Fibroblast of peridontal ligament (primary cell): ENCODE measurements at regions not wholly inside any gene's neighbourhood (a gene's known extent, or its start where the extent isn't known, plus 50 kb on each side); places are given as distances from the start of the nearest gene placed in this dataset.
A peak's percentile ranks its signal among the peaks of the same experiment; 100 is the strongest.

Experiments
- DNase-seq: peaks from one replicate; pipeline ENCODE4 v3.0.0-alpha.2; 2010; ENCODE audit errors: extremely low read depth

- DNase-seq = no peak
These were observed 127.2 kb upstream of the PRNP start for GRCh38 chr20:4559106-4559505.

DNA sequence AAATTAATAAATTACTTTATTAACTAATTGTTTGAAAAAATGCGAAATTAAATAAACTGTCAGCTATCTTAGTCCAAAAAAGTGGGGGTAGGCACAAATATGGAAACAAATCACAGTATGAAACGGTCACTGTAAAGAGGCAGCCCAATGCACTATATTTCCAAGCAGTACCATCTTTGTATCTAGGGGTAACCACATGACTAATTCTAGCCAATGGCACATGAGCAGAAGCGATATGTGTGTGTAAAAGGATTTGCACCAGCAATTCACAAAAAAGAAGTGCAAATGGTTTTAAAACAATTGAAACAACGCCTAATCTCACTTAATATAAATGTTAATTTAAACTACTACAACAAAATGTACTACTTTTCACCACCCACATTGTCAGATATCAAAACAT, 129.5 kb upstream of the PRNP start:
- DNase-seq = no peak

GRCh38 chr20:4555188-4555890, 130.9 kb upstream of the PRNP start:
- peak; percentile 61 for DNase-seq

GRCh38 chr20:4554346-4554745, 131.9 kb upstream of the PRNP start:
- no peak for DNase-seq

DNA sequence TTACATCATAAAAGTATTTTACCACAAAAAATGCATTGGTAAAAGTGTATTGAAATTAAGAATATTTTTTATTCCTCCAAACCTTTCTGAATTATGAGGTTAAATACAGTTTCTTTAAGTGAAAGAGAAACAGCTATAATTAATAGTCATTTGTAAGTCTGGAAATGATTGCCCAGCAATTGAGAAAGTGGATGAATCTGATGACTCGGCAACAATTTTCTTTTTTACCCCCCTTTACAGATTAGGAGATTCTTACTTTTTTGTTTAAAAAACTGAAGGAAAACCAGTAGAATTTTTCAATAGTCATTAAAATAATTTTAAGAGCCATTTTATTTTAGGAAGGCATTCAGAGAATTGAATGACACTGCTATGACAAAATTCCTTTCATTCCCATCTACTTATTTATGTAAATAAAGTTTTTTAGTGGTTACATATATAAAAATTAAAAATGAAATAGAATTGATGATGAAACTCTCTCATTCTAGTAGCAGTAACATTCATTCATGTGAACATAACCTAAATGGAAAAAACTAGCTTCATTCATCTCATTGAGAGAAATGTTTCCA, 134.1 kb upstream of the PRNP start:
- no peak for DNase-seq

- no peak for DNase-seq
These were observed 135.5 kb upstream of the PRNP start for GRCh38 chr20:4550740-4551139.

DNA sequence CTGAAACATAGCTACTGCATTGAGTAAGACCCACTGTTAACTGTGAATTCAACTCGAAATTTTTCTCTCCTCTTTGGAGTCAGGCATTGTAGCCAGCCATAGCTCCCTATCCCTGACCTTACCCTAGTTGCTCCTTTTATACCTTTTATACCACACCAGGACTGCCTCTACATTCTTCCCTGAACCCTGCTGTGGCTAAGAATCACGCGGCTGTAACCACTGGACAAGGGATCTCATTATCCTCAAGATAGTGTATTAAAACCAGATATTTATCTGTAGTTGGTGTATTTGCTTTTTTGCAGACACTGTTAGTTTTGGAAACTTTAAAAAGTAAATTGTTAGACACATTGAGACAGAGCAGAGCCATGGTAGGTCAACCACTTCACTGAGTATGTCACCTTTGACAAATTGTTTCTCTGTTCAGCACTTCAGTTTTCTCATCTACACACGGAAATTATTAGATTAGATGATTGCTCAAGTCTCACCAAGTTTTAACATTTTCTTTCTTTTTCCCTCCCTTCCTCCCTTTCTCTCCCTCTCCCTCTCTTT, 136.5 kb upstream of the PRNP start:
- no peak for DNase-seq

GRCh38 chr20:4548552-4548951, 137.7 kb upstream of the PRNP start:
- no peak for DNase-seq

GRCh38 chr20:4546786-4547185, 139.5 kb upstream of the PRNP start:
- peak; percentile 60 for DNase-seq

DNA sequence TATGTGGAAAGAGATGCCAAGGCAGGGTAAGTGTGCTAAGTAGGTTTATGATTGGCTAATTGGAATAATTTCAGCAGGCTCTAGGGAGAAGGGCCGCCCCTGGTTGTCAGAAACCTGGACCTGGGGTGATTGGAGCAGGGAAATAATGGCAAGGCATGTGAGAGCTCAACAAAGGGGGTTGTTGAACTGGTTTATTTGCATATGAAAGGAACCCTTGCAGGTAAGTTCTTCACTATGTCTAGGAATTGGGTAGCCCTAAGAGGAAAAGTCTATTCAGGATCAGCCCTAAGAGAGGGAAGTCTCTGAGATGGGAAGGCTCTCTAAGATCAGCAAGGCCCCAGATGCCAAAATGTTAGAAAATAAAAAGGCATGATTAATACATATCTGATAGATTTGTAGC, 139.9 kb upstream of the PRNP start:
- no peak for DNase-seq

DNA sequence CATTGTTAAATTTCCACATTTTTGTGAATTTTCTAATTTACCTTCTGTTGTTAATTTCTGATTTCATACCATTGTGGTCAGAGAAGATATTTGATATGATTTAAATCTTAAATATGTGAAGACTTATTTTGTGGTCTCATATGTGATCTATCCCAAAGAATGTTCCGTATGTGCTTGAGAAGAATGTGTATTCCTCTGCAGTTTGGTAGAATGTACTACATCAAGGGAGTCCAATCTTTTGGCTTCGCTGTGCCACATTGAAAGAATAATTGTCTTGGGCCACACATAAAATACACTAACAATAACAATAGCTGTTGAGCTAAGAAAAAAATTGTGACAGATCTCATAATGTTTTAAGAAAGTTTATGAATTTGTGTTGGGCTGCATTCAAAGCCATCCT, 140.7 kb upstream of the PRNP start:
- peak; percentile 62 for DNase-seq

- DNase-seq = peak; percentile 91
These were observed 141.5 kb upstream of the PRNP start for GRCh38 chr20:4544765-4545164.

GRCh38 chr20:4542270-4542669, 144.0 kb upstream of the PRNP start:
- DNase-seq = no peak

- no peak for DNase-seq
These were observed 151.9 kb upstream of the PRNP start for GRCh38 chr20:4534315-4534714.

DNA sequence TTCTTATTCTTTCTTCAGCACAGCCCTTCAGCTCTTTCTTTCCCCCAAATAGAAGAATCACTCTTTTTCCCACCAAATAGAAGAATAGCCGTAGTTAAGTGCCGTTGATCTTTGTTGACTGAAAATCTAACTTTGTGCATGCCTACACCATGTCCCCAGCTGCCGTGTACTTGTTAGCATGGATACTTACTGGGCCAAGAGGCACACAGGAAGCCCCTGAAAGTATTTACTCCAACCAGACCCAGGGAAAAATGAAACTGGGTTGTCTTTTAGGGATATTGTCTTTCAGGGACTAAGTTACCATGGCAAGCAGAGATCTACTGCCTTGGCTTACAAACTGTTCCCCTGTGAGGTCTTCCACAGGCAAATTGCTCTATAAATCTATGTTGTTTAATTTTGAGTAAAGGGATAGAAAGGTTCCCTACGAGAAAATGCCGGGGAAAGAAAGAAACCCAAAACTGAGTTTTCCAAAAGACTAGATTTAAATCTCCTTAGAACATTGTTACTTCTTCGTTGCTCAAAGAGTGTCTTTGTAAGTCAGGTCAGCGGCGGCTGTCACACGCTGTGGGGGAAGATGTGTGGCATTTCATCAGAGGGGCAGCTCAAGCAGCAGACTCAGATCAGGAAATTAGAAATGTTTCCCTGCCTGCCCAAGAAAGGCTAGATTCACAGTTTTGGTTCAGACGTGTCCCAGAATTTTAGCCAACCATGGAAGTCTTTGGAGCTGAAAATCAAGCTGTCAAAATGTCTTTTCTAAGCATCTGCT, 152.7 kb upstream of the PRNP start:
- DNase-seq = peak; percentile 13

DNA sequence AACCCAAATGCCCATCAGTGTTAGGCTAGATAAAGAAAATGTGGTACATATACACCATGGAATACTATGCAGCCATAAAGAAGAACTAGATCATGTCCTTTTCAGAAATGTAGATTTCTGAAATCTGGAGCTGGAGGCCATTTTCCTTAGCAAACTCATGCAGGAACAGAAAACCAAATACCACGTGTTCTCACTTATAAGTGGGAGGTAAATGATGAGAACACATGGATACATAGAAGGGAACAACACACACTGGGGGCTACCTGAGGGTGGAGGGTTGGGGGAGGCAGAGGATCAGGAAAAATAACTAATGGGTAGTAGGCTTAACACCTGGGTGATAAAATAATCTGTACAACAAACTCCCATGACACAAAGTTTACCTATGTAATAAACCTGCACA, 153.5 kb upstream of the PRNP start:
- no peak for DNase-seq

DNA sequence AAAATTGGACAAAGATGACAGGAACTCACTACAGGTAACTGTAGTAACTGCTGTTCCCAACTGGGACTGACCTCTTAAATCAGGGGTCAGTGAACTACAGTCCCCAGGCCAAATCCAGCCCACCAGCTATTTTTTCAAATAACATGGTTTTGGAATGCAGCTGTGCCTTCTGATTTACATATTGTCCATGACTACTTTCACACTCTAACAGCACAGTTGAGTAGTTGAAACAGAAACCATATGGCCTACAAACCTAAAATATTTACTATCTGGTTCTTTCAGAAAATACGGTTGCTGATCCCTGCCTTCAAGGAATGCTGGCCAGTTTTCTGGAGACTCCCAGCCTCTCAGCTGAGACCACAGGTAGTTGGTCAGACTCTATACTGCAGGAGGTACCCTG, 161.5 kb upstream of the PRNP start:
- DNase-seq = no peak

GRCh38 chr20:4524307-4524706, 161.9 kb upstream of the PRNP start:
- no peak for DNase-seq

GRCh38 chr20:4522310-4522709, 163.9 kb upstream of the PRNP start:
- no peak for DNase-seq

DNA sequence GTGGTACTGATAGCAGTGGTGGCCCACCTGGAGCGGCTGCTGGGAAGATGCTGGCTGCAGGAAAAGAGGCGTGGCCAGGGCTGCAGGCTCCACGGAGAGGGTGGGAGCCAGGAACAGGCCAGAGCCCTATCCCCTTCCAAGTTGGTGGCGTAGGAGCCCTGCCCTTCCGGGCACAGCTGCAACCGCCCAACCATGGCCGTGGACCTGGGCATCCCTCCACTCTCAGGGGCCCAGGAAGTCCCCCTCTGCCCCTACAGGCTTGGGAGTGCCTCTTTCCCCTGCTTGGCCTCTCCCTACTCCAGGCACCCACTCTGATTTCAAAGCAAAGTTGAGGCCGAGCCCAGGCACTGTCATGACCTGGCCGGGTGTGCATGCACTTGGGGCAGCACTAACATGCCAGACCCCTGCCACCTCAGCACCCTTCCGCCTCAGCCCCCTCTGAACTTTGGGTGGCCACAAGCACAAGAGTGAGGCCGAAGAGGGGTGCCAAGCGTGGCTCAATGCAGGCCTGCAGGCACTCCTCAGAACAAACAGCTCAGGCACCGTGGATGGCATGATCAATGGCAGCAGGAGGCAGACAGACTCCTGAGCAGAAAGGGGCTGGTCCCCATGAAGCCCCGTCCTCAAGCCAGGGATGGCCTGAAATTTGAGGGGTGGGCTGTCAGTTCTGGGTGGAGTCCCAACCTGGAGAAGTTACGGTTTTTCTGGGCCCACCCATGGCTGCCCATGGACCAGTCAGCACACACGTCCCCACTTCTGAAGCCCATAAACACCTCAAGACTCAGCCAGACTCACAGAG, 164.9 kb upstream of the PRNP start:
- DNase-seq = no peak

DNA sequence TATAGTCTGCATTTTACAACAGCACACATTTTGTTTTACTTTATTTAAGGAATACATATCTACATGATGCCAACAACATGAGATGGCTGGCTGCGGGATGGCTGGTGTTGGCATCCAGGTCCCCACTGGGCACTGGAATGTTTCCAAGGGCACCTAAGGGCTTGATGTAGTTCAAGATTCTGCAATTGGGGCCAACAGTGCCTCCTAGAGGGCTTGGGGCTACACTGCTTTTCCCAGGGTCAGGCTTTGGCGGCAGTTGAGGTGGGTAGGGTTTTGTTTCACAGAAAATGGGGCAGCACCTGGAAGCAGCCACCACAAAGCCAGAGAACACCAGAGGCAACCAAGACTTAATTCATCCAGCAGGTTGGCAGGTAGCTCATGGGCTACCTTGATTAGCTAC, 166.7 kb upstream of the PRNP start:
- DNase-seq = no peak

DNA sequence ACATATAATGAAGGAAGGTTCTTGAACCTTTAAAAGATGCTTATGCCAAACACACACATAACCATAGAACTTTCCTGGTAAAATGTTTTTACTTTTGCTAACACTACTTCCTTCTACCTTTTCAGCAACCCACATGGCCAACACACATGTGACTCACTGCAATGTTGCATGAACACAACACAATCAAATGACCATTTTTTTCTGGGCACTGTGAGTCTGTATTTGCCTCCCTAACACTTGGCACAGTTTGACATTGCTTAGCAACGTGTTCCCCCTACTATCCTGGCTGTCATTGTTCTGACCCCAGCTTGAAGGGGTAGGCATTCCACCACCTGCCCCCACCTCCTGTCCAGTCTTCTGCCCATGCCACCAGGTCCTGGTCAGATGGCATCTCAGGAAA, 169.4 kb upstream of the PRNP start:
- DNase-seq = no peak
